LNCaP clone FGC (cell line): ENCODE measurements at regions not wholly inside any gene's neighbourhood (a gene's known extent, or its start where the extent isn't known, plus 50 kb on each side); places are given as distances from the start of the nearest gene placed in this dataset.

Experiments
- DNase-seq: peaks from one replicate; pipeline ENCODE4 v3.0.0-alpha.2; 2011; ENCODE audit warnings: low read depth
- H3K4me3 ChIP-seq: 2 replicates; pipeline ENCODE4 v1.5.1; 2011; ENCODE audit warnings: mild to moderate bottlenecking, low read depth, low read length, control low read depth
- CTCF ChIP-seq: IDR thresholded peaks from 2 replicates; pipeline ENCODE4 v1.5.1; 2012; ENCODE audit warnings: mild to moderate bottlenecking; ENCODE audit not compliant: control insufficient read depth, insufficient read depth; ENCODE audit errors: extremely low read depth

DNA sequence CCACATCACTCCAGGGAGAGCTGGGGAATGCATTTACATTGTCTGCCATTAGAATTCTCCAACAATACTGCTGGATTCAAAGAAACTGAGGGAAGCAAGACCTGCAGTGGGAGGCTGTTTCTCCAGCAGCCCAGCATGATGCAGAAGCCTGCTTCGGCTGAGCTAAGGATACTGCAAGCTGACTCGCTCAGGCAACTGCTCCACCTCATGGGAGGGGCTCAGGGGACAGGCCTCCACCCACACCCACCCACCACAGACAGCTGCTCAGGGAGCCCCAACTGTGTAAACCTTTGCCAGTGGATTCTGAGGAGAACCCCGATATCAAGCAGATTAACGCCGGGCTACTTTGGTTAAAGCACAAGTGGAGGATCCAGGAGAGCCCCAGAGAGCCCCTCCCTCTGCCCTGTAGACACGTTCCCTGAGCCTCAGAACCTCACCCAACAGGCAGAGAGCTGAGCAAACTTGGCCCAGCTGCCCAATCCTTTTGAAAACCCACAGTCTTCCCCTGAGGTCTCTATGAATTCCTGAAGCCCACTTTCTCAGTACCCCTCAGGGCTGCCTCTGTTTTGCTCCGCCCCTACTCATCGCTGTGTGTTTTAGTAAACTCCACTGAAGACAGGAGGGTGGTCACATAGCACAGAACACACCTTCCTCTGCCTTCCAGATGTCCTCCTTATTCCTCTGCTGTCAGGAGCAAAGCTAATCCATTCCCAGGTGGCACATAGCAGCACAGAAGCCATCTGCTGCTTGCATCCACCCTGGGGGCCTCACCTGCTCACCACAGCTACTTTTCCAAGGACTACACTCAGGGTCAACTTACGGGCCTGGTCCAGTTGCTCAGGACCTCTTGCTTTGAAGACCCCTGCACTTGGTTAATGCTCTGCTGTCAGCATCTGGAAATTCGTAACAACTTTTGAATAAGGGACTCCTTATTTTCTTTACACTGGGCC lies 269.0 kb downstream of the ABHD5 start:
- TF ChIP-seq CTCF: no peak
- no peak overlapping the region for H3K4me3 ChIP-seq
- DNase-seq: no peak

- DNase-seq: no peak
- no peak for TF ChIP-seq CTCF
- no peak overlapping the region for H3K4me3 ChIP-seq
Measured at GRCh38 chr3:43960448-43960840, 269.7 kb downstream of the ABHD5 start.

- no peak overlapping the region for H3K4me3 ChIP-seq
- no peak for TF ChIP-seq CTCF
- no peak for DNase-seq
Measured at GRCh38 chr3:43962043-43962442, 271.3 kb downstream of the ABHD5 start.

GRCh38 chr3:43963208-43963607 lies 272.5 kb downstream of the ABHD5 start:
- TF ChIP-seq CTCF: no peak
- no peak for DNase-seq
- no peak overlapping the region for H3K4me3 ChIP-seq

DNA sequence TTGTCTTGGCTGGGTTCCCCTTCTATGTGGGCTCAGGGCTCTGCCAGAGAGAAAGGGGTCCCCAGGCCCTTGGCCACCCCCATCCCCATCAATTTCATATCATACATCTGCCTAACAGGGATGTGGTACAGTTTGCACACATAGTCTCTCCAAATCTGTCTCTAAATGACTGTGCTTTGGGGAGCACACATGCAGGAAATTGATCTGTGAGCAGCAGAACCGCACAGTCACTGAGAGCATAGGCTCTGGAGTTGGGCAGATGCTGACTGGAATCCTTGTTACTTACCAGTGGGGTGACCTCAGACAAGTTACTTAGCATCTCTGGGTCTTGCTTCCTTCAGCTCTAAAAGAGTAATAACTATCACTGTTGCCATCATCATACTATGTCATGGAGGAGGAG lies 273.9 kb downstream of the ABHD5 start:
- no peak for TF ChIP-seq CTCF
- H3K4me3 ChIP-seq: no peak overlapping the region
- no peak for DNase-seq

DNA sequence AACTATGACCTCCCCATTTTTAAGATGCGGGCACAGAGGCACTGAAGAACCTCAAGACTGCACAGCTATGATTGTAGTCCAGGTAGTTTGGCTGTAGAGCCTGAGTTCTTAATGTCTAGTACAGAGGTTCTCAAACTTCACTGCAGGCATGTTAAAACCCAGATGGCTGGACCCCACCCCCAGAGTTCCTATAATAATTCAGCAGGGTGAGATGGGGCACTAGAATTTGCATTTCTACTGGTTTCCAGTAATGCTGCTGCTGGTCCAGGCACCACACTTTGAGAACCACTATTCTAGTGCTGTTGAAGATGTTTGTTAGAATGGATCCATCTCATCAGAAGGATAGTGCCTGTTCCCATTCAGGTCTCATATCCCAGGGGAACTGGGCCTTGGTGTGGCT lies 274.9 kb downstream of the ABHD5 start:
- H3K4me3 ChIP-seq: no peak overlapping the region
- DNase-seq: no peak
- TF ChIP-seq CTCF: no peak

- no peak overlapping the region for H3K4me3 ChIP-seq
- DNase-seq: no peak
- no peak for TF ChIP-seq CTCF
Measured at GRCh38 chr3:43966126-43966525, 275.4 kb downstream of the ABHD5 start.
